Right ventricle myocardium superior (tissue), 1 donor: ENCODE measurements at regions not wholly inside any gene's neighbourhood (a gene's known extent, or its start where the extent isn't known, plus 50 kb on each side); places are given as distances from the start of the nearest gene placed in this dataset.

ENCODE experiments used
- ATAC-seq: fragments of 200-7000 bp; cut with Tn5 transposase; one replicate; pipeline ENCODE4 v1.9.1; 2020; ENCODE audit warnings: mild to moderate bottlenecking; ENCODE audit not compliant: poor library complexity
- DNase-seq: peaks from one replicate; pipeline ENCODE4 v3.0.0-alpha.2; 2020
- intact Hi-C: fragments of 100-400 bp; cut with DNase I; formaldehyde crosslinking; loops from one replicate; pipeline ENCODE4 v1.11.2; 2022
- donor health status: DM: no; HTN: yes; CAD: no; lungs with severe emphysema.

GRCh38 chr4:24150034-24150433 lies 260.2 kb upstream of the PPARGC1A start:
- no peak for DNase-seq
- intact Hi-C loops: no loop called here
- ATAC-seq: no peak

GRCh38 chr4:24146127-24146526 lies 256.3 kb upstream of the PPARGC1A start:
- DNase-seq (no peak), ATAC-seq (no peak)
- intact Hi-C loops: no loop called here

GRCh38 chr4:24145591-24145990 lies 255.7 kb upstream of the PPARGC1A start:
- ATAC-seq: no peak

DNA sequence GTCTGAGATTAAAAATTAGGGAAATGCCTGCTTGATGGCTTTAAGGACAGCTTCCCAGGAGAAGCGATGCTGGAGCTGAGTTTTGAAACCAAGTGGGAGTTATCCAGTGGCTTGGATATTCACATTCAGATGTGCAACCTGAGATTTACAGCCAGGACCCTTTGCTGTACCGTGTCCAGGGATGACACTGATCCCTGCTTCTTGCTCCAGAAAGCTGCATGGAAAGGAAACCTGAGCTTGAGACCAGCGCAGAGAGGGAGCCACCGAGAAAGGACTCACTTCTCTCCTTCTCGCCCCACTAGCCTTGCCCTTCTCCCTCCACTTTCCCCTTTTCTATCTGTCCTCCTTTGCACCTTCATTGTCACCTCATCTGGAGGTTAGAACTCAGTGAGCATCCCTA lies 254.5 kb upstream of the PPARGC1A start:
- ATAC-seq: no peak
- no peak for DNase-seq
- intact Hi-C loops: no loop called here

More at GRCh38 chr4:24145591-24145990, 255.7 kb upstream of the PPARGC1A start:
- intact Hi-C loops: no loop called here
- no peak for DNase-seq

DNA sequence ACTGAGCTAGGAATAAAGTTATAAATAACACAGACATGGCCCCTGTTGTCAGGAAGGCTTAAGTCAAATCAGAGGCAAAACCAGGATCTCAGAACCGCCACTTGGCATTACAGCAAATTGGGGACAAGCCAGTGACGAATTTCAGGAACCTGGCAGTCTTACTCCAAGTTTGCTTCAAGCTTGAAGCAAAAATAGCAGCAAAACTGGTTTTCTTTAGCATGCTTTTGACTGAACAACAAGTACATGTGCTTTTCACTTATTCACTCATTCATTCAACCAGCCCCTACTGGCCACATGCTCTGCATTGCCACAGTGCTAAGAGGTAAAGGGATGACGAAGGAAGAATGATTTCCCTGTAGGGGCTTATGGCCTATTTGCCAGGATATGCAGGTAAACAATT lies 253.9 kb upstream of the PPARGC1A start:
- DNase-seq: no peak
- intact Hi-C loops: no loop called here
- no peak for ATAC-seq

DNA sequence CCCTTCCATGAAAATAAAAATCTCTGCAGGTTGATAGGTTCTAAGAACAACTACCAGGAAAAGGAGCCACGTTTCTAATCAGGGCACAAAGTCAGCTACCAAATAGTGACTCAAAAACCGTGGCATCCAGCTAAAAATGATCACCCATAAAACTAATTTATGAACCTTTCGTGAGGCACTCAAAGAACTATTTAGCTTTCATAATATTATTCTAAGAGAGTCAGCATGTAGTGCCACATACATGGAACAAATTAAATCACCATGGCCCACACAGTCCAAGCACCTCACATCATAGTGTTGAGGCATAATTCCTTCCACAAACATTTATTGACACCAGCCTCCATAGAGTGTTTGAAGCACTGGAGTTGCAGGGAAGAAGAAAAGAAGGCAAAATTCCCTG lies 252.0 kb upstream of the PPARGC1A start:
- DNase-seq (no peak), ATAC-seq (no peak)
- intact Hi-C loops: no loop called here

GRCh38 chr4:24140892-24141291 lies 251.0 kb upstream of the PPARGC1A start:
- DNase-seq: no peak
- no peak for ATAC-seq
- intact Hi-C loops: no loop called here

DNA sequence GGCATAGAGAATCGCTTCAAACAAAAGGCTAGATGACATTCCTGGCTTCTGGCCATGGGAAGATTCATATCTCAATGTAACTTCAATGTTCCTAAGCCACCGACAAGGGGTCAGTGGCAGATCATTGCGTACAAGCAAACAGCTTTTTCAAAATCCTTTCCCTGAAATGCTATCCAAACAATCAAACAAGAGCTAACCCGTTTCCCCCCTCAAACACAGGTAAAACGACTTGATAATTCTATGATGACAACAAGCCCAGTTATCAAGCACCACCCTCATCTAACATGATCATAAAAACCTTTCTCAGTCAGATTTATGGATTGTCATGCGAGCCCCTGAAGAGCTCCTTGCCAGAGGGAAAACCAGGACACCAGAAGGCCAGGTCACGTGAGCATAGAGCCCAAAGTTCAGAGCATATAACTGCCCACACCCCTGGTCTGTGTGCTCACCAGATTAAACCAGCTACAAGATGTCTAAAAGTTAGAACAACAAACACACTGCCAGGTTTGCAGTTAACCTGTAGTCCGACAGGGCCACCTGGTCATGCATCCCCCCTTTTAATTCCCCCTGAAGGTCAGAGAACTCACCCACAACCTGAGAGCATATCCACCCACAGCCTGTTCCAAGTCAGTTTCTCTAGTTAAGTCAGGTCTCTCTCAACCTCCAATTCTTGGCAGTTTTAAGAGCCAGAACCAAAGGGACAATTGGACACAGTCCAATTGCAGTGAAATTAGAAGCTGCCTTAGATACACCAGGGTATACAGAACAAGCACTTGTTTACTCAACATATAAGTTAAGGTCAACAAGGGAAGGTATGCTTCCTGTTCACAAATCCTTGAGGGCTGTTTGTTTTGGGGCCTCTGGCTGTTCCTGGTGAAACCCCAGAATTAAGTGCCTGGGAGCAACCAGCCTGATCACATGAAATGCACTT lies 248.1 kb upstream of the PPARGC1A start:
- ATAC-seq (no peak), DNase-seq (no peak)
- intact Hi-C loops: no loop called here

GRCh38 chr4:24131954-24132673 lies 242.3 kb upstream of the PPARGC1A start:
- intact Hi-C loops: no loop called here
- ATAC-seq: no peak

GRCh38 chr4:24130637-24131036 lies 240.8 kb upstream of the PPARGC1A start:
- DNase-seq (no peak), ATAC-seq (no peak)
- intact Hi-C loops: no loop called here

More at GRCh38 chr4:24131954-24132673, 242.3 kb upstream of the PPARGC1A start:
- DNase-seq: no peak

DNA sequence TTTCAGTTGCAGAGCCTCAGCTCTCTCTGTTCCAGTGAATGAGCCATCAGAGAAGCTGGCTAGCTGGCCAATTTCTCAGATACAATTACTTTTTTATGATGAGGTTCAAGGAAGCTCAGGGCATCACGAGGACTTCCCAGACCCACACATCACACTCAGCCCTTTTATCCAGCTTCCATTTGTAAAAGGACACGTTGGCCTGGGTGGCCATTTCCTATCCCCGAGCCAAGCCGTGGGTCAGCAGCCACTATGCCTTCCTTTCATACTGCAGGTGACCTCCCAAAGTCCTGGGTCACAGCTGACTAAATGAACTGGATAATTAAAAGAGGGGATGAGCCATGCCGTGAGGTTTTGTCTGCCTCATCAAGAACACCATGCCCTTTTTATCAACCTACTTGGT lies 236.9 kb upstream of the PPARGC1A start:
- ATAC-seq (no peak), DNase-seq (no peak)
- intact Hi-C loops: no loop called here

DNA sequence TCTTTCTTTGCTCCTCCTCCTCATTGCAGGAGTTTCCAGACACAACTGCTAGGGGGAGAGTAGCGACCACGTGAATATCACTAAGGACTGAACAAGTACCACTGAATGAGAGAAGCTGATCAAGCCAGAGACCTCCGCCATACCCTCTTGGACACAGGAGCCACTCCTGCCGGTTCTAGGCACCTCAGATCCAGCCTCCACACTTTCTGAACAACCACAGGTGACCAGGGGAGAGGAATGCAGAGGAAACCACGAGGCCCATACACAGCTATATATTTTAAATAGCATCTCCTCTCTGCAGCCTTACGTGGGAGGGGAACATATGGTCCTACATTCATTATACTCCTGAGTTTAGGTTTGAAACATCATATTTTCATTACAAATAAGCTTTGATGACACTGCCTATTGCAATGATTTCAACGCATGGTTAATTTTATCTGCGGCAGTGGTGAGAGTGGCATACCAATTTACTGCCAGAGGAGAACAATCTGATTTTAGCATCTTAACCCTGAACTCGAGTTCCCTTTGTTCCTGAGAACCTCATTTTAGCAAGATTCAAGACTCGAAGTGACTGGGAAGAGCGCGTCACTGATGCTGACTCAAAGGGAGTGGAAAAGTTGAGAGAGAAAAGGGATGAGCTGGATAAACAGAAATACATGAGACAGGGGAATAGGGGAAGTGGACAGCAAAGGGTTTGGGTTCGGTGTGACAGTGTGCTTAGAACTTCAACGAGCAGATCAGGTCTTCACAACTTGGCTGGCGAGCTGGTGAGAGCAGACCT lies 231.7 kb upstream of the PPARGC1A start:
- ATAC-seq (no peak), DNase-seq (no peak)
- intact Hi-C loops: no loop called here

DNA sequence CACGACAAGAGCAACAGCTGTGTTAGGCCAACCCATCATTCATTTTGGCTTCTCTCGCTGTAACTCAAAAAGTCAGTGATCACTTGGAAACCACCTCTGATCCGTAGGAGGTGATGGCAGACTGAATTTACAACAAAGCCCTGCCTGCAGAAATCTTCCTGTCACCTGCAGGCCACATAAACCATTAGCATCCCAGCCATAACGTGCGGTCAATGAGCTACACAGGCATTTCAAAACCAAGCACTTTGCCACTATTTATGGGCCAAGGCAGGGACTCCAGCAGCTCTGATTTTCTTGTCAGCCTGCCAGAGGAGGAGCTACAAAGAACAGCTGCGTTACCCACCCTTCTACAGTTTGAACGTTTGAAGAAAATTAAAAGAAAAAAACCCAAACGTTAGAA lies 228.1 kb upstream of the PPARGC1A start:
- no peak for DNase-seq
- no peak for ATAC-seq
- intact Hi-C loops: no loop called here

- intact Hi-C loops: no loop called here
- ATAC-seq: no peak
Measured at GRCh38 chr4:24116107-24116506, 226.3 kb upstream of the PPARGC1A start.

DNA sequence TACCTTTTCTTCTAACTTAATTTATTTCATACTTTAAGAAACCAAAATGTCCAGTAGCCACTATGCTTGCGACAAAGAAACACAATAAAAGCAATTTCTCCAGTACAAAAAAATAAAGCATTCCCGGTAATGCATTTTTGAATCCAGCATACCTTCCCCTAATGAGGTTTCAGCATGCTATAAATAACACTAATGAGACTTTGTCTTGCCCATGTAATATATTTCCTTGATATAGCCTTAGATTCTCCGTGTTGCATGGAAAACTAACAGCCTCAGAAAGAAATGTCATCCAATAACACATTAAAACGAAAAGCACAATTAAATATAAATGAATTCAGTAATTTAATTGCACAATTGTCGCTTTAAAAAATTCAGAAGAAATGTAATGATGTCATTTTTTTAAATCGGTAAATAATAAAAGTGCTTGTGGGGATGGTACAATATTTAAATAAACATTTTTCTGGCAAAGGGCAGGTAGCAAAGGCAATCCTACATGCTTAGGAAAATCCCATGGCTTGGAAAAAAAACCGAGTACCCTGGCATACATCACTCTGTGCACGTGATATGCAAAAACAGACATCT lies 225.2 kb upstream of the PPARGC1A start:
- intact Hi-C loops: no loop called here
- DNase-seq: no peak
- no peak for ATAC-seq

More at GRCh38 chr4:24116107-24116506, 226.3 kb upstream of the PPARGC1A start:
- no peak for DNase-seq

DNA sequence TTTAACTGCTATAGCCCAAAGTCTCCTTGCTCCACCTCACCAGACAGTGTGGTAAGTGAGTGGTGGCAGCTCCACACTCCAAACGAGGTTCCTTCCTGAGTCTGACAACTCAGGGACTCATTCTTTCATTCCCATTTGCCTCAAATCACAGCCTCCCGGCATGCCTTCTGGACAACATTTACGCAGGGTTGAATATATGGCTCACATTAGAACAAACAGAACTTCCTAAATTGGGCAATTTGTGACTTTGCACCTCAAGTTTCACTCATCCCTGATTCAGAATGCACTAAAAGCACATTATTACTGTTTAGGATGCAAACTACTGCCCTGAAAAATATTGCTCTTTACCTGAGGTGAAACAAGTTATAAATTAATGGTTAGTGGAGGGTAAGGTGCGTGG lies 224.6 kb upstream of the PPARGC1A start:
- ATAC-seq: no peak
- DNase-seq: no peak
- intact Hi-C loops: no loop called here

DNA sequence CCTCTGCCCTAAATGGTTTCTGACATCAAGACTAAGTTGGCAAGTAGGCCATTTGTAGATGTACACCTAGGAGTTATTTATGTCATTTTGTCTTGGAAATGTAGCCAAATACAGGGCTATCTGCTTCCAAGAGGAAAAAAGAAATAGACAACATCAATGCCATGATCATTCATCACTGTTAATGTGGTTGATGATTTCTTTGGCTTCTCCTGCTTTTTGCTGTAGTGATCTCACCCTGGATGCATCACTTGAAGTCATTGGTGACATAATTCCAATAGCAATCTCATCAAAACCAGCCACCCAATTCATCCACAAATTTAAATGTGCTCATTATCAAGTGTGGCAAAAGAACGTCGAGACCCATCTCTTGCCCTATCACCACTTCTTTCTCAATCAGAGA lies 222.6 kb upstream of the PPARGC1A start:
- no peak for ATAC-seq
- intact Hi-C loops: no loop called here

DNA sequence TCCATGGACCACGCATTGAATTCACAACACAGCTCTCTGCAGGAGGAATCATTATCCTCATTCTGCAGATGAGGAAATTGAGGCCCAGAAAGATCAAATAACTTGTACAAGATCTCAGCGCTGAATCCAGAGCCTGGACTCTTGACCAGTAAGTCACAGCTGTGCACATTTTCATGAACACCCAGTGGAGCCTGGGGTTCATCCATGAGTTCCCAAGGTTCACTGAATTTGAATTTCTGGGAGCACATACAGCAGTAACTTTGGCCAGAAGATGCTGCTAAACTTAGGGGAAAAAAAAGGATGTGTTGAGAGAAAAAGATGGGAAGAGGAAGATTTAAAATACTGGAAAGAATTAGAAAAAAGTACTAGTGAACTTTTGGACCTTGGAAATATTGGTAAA lies 218.7 kb upstream of the PPARGC1A start:
- intact Hi-C loops: no loop called here
- no peak for ATAC-seq

More for the DNA sequence above, 222.6 kb upstream of the PPARGC1A start:
- DNase-seq: no peak

More for the DNA sequence above, 218.7 kb upstream of the PPARGC1A start:
- no peak for DNase-seq
